ENCODE measurements at regions not wholly inside any gene's neighbourhood (a gene's known extent, or its start where the extent isn't known, plus 50 kb on each side); places are given as distances from the start of the nearest gene placed in this dataset.

DNA sequence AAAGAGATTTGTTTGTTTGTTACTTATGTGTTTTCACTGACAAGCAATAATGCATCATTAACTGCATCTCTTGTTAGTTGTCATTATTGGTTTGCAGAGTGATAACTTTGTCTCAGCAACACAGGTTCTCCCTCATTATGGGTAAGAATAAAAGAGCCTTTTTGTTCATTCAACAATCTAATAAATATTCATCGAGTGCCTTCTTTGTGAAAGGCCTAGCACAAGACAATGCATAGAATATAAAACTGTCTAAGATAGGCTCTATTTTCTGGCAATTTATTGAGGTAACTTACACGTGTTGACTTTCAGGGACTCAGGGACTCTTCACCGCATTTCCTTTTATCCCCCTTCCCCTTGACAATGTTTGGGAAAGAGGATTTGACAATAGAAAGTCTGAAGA, 95.5 kb upstream of the KRR1 start:
- Histone ChIP-seq H2BK120ac (ENCODE audit: low read depth, low read length) (no peak overlapping the region), H4K5ac (ENCODE audit: low read depth, low read length) (no peak overlapping the region), H3K4me3 (ENCODE audit: insufficient read depth, low read depth, low read length) (no peak overlapping the region), H3K36me3 (ENCODE audit: control insufficient read depth, insufficient read depth, low read length) (no peaks in the 10 kb centered on the region), H2BK5ac (ENCODE audit: low read depth, low read length, poor library complexity, severe bottlenecking) (no peak overlapping the region), H2AK5ac (ENCODE audit: low read depth, low read length) (no peak overlapping the region), H3K4me1 (ENCODE audit: control insufficient read depth, insufficient read depth, low read length) (no peaks in the 10 kb centered on the region), H3K56ac (ENCODE audit: extremely low read depth, insufficient read depth, low read length) (no peak overlapping the region), H3K9me1 (ENCODE audit: insufficient read depth, low read length) (no peaks in the 10 kb centered on the region), H3K27ac (ENCODE audit: insufficient read depth, low read length) (no peak overlapping the region), H2BK20ac (ENCODE audit: low read depth, low read length) (no peak overlapping the region), H4K91ac (ENCODE audit: insufficient read depth, low read depth, low read length) (no peak overlapping the region), H3K79me1 (ENCODE audit: low read depth in 1 of 2, low read length in 2 of 2) (no peaks in the 10 kb centered on the region), H2BK15ac (ENCODE audit: low read depth, low read length) (no peak overlapping the region), H3K9ac (ENCODE audit: low read depth, low read length) (no peak overlapping the region), H3K27me3 (ENCODE audit: control insufficient read depth, insufficient read depth, low read length) (no peaks in the 10 kb centered on the region), H2AK9ac (replicated peaks; ENCODE audit: low read depth, low read length, poor library complexity) (no peak overlapping the region), H3K9me3 (ENCODE audit: control insufficient read depth, insufficient read depth, low read length) (no peaks in the 10 kb centered on the region; the same call in 1 of the 2 replicates), H2AFZ (replicated peaks; ENCODE audit: low read length, poor library complexity) (no peak overlapping the region), H3K14ac (replicated peaks; ENCODE audit: low read depth, low read length) (no peak overlapping the region), H3K18ac (ENCODE audit: low read depth, low read length) (no peak overlapping the region), H4K20me1 (ENCODE audit: insufficient read depth, low read length) (no peaks in the 10 kb centered on the region), H3K4me2 (ENCODE audit: low read depth, low read length) (no peak overlapping the region), H4K8ac (ENCODE audit: low read depth in 2 of 2, low read length in 2 of 2) (no peak overlapping the region), H3K4ac (ENCODE audit: low read depth, low read length) (no peak overlapping the region), H3K23ac (ENCODE audit: low read depth, low read length) (no peak overlapping the region)
- POLR2A ChIA-PET (ENCODE audit: unreplicated experiment): no interaction called here
- DNase-seq (no peak), ATAC-seq (ENCODE audit: low read depth) (no peak)
- intact Hi-C loops (cut with micrococcal nuclease) (no loop called here), in situ Hi-C loops (cut with MboI; ENCODE audit: low sequenced_read_pairs) (no loop called here), dilution Hi-C loops (cut with HindIII; ENCODE audit: low sequenced_read_pairs, unreplicated experiment) (no loop called here)
- CTCF ChIA-PET: interaction anchor here (0.5 to 0.9 kb wide), 2 partner anchors 24 to 80 kb away, joined by 3 to 4 read pairs; no protein-coding TSS in a partner anchor
- no TSS peak for BruUV-seq (replicated peaks)
- no CpG with 5 or more reads among the region's 3 CpGs for WGBS, 2 experiments (ENCODE audit: extremely low coverage in 2 of 2, insufficient read length in 1 of 2)
- TF ChIP-seq BHLHE40 (IDR thresholded peaks at IDR 0.05; ENCODE audit: low read depth, low read length) (no peak), CHD1 (IDR thresholded peaks at IDR 0.05; ENCODE audit: low read depth, low read length) (no peak), NFE2L2 (IDR thresholded peaks at IDR 0.05; ENCODE audit: low read depth, low read length) (no peak), RAD21 (IDR thresholded peaks at IDR 0.05; ENCODE audit: low read length) (no peak)
- TF ChIP-seq, protein P1, sequence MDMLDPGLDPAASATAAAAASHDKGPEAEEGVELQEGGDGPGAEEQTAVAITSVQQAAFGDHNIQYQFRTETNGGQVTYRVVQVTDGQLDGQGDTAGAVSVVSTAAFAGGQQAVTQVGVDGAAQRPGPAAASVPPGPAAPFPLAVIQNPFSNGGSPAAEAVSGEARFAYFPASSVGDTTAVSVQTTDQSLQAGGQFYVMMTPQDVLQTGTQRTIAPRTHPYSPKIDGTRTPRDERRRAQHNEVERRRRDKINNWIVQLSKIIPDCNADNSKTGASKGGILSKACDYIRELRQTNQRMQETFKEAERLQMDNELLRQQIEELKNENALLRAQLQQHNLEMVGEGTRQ (IDR thresholded peaks at IDR 0.05; ENCODE audit: low read depth, low read length): no peak
